HEK293 (cell line): ENCODE measurements at regions not wholly inside any gene's neighbourhood (a gene's known extent, or its start where the extent isn't known, plus 50 kb on each side); places are given as distances from the start of the nearest gene placed in this dataset.

Source experiments
- CTCF ChIA-PET: fragments of 350-600 bp; formaldehyde crosslinking; extraction: SDS; loops from one replicate; lab custom pipeline; 2021; ENCODE audit warnings: antibody characterized with exemption; lab: Yijun Ruan, JAX
- POLR2A ChIA-PET: fragments of 300-600 bp; formaldehyde crosslinking; extraction: SDS; loops from one replicate; lab custom pipeline; 2020; ENCODE audit warnings: antibody characterized with exemption, inconsistent platforms; lab: Yijun Ruan, JAX
- H3K27ac ChIP-seq: fragments of 200-500 bp; sonication (Bioruptor generic); 2 replicates; pipeline ENCODE4 v1.5.1; 2014; ENCODE audit warnings: low read depth, low read length, control low read depth, inconsistent platforms; ENCODE audit errors: extremely low read depth
- H3K36me3 ChIP-seq, 2 experiments: fragments of 200-500 bp in 1 of 2; sonication (Bioruptor generic) in 1 of 2; 1 replicate in 1 of 2; 2 replicates in 1 of 2; pipeline ENCODE4 v1.5.1; 2014 to 2017; ENCODE audit warnings: inconsistent platforms in 2 of 2, low read length in 2 of 2; ENCODE audit not compliant: control insufficient read depth in 2 of 2, insufficient read depth in 1 of 2
- H3K4me1 ChIP-seq: fragments of 200-500 bp; sonication (Bioruptor generic); 2 replicates; pipeline ENCODE4 v1.5.1; 2014; ENCODE audit warnings: mild to moderate bottlenecking, low read length, inconsistent platforms; ENCODE audit not compliant: control insufficient read depth, insufficient read depth
- H3K4me3 ChIP-seq: 2 replicates; pipeline ENCODE4 v1.5.1; 2011; ENCODE audit warnings: low read depth, mild to moderate bottlenecking, control low read depth, low read length, moderate library complexity
- H3K9me3 ChIP-seq: fragments of 200-500 bp; sonication (Bioruptor generic); 2 replicates; pipeline ENCODE4 v1.5.1; 2014; ENCODE audit warnings: low read depth, low read length, inconsistent platforms; ENCODE audit not compliant: control insufficient read depth, insufficient read depth
- GLI4 ChIP-seq: fragments of 450-650 bp; formaldehyde crosslinking; IDR thresholded peaks from 2 replicates; pipeline ENCODE4 v1.5.1; 2016; ENCODE audit warnings: missing biosample characterization, missing genetic modification characterization
- HOXD13 ChIP-seq: sonication (generic); formaldehyde crosslinking; IDR thresholded peaks from 2 replicates; pipeline ENCODE4 v1.8.0; 2022; ENCODE audit warnings: missing genetic modification reagents, borderline replicate concordance
- KLF8 ChIP-seq: fragments of 450-650 bp; formaldehyde crosslinking; IDR thresholded peaks from 2 replicates; pipeline ENCODE4 v1.5.1; 2016; ENCODE audit warnings: missing biosample characterization, missing genetic modification characterization
- OVOL3 ChIP-seq: fragments of 450-650 bp; formaldehyde crosslinking; IDR thresholded peaks from 2 replicates; pipeline ENCODE4 v1.5.1; 2016; ENCODE audit warnings: missing biosample characterization, missing genetic modification characterization
- RBAK ChIP-seq: fragments of 450-650 bp; formaldehyde crosslinking; IDR thresholded peaks from 2 replicates; pipeline ENCODE4 v1.5.1; 2016; ENCODE audit warnings: missing biosample characterization, missing genetic modification characterization
- TCF7L2 ChIP-seq: IDR thresholded peaks from 2 replicates; pipeline ENCODE4 v1.6.1; 2011; ENCODE audit warnings: low read depth, mild to moderate bottlenecking, inconsistent platforms, low read length, moderate library complexity, borderline replicate concordance
- ZFP41 ChIP-seq: fragments of 450-650 bp; formaldehyde crosslinking; IDR thresholded peaks from 2 replicates; pipeline ENCODE4 v1.5.1; 2016; ENCODE audit warnings: missing biosample characterization, missing genetic modification characterization, borderline replicate concordance
- ZNF37A ChIP-seq: fragments of 450-650 bp; IDR thresholded peaks from 2 replicates; pipeline ENCODE4 v1.5.1; 2018; ENCODE audit warnings: missing biosample characterization, missing genetic modification characterization
- ZNF404 ChIP-seq: fragments of 450-650 bp; formaldehyde crosslinking; IDR thresholded peaks from 2 replicates; pipeline ENCODE4 v1.5.1; 2017; ENCODE audit warnings: missing biosample characterization, missing genetic modification characterization
- ZNF423 ChIP-seq: fragments of 450-650 bp; formaldehyde crosslinking; IDR thresholded peaks from 2 replicates; pipeline ENCODE4 v1.5.1; 2016; ENCODE audit warnings: missing biosample characterization, missing genetic modification characterization
- ZNF529 ChIP-seq: fragments of 450-650 bp; formaldehyde crosslinking; IDR thresholded peaks from 2 replicates; pipeline ENCODE4 v1.5.1; 2017; ENCODE audit warnings: missing genetic modification characterization, missing biosample characterization; ENCODE audit not compliant: insufficient replicate concordance
- ZNF660 ChIP-seq: fragments of 450-650 bp; IDR thresholded peaks from 2 replicates; pipeline ENCODE4 v1.5.1; 2018; ENCODE audit warnings: missing biosample characterization, mild to moderate bottlenecking, missing genetic modification characterization
- ZNF776 ChIP-seq: fragments of 450-650 bp; formaldehyde crosslinking; IDR thresholded peaks from 2 replicates; pipeline ENCODE4 v1.5.0; 2017; ENCODE audit warnings: missing biosample characterization, missing genetic modification characterization, borderline replicate concordance
- ZNF830 ChIP-seq: fragments of 450-650 bp; IDR thresholded peaks from 2 replicates; pipeline ENCODE4 v1.5.0; 2018; ENCODE audit warnings: missing biosample characterization, missing genetic modification characterization, low read depth, mild to moderate bottlenecking, moderate library complexity
- ZNF837 ChIP-seq: fragments of 450-650 bp; formaldehyde crosslinking; IDR thresholded peaks from 2 replicates; pipeline ENCODE4 v1.5.1; 2016; ENCODE audit warnings: missing biosample characterization, missing genetic modification characterization
- TF ChIP-seq, protein P1 (sequence below): sonication (generic); formaldehyde crosslinking; IDR thresholded peaks from 2 replicates; pipeline ENCODE4 v1.8.1; 2022; ENCODE audit warnings: mild to moderate bottlenecking, moderate library complexity, missing genetic modification reagents
- TF ChIP-seq, protein P2 (sequence below): fragments of 450-650 bp; formaldehyde crosslinking; IDR thresholded peaks from 2 replicates; pipeline ENCODE4 v1.5.1; 2016; ENCODE audit warnings: missing biosample characterization, missing genetic modification characterization
- TF ChIP-seq, protein P3 (sequence below): fragments of 450-650 bp; formaldehyde crosslinking; IDR thresholded peaks from 2 replicates; pipeline ENCODE4; 2016; ENCODE audit warnings: missing biosample characterization, missing genetic modification characterization
- TF ChIP-seq, protein P4 (sequence below): fragments of 450-650 bp; formaldehyde crosslinking; IDR thresholded peaks from 2 replicates; pipeline ENCODE4 v1.5.1; 2016; ENCODE audit warnings: missing biosample characterization, missing genetic modification characterization
- TF ChIP-seq, protein P5 (sequence below): fragments of 450-650 bp; formaldehyde crosslinking; IDR thresholded peaks from 2 replicates; pipeline ENCODE4 v1.5.1; 2017; ENCODE audit warnings: missing biosample characterization, missing genetic modification characterization
- TF ChIP-seq, protein P6 (sequence below): fragments of 450-650 bp; formaldehyde crosslinking; IDR thresholded peaks from 2 replicates; pipeline ENCODE4 v1.5.1; 2016; ENCODE audit warnings: missing biosample characterization, missing genetic modification characterization, low read depth
- TF ChIP-seq, protein P7 (sequence below): fragments of 450-650 bp; formaldehyde crosslinking; IDR thresholded peaks from 2 replicates; pipeline ENCODE4 v1.5.1; 2017; ENCODE audit warnings: missing biosample characterization, mild to moderate bottlenecking, missing genetic modification characterization, moderate library complexity
- TF ChIP-seq, protein P8 (sequence below): fragments of 450-650 bp; formaldehyde crosslinking; IDR thresholded peaks from 2 replicates; pipeline ENCODE4 v1.5.1; 2016; ENCODE audit warnings: missing biosample characterization, missing genetic modification characterization

DNA sequence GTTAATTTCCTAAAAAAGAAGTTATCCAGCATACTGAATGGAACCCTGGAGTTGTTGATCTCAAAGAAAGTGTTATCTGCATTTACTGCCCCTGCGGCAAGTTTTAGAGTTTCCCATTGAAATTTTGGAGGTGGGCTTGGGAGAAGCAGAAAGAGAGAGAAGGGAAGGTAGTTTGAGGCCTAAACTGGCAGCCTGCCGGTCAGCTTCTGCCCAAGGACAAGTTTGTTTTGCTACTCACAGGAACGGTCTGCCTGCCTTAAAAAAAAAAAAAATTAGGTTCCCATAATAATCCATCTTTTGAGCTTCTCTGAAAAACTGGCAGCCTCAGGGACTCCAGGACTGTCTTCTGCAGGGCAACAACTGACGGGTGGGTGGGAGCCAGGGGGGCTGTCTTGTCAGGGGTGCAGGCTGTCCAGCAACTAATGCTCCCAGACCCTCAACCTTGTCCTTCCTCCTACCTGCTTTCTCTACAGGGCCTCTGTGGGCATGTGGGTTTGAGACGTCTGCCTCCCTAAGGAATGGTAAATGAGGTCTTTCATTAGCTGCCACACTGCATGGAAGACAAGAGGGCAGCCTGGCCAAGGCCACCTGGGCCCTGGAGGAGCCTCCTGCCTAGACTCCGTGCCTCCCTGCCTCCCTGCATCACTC, 176.1 kb upstream of the KCNG1 start:
- CTCF ChIA-PET, result interaction anchor here (0.6 to 0.7 kb wide), 2 partner anchors 8 to 110 kb away, joined by 3 read pairs; no protein-coding TSS in a partner anchor

DNA sequence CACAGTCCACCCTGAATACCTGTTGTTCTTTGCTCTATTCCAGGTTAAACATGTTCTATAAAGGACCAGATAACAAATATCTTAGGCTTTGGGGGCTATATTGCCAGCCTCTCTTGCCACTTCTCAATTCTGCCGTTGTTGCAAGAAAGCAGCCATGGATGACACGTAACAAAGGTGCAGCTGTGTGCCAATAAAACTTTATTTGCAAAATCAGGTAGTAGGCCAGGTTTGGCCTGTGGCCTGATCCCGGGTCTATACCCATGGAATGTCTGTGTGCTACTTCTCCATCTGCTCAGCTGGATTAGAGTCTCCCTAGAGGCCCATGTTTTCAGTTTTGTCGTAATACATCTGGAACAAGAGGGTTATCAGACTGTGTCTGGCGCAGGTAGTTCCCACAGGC, 175.3 kb upstream of the KCNG1 start:
- no peaks in the 10 kb centered on the region for H3K36me3 ChIP-seq
- no peaks in the 10 kb centered on the region for H3K4me1 ChIP-seq
- H3K27ac ChIP-seq, result no peak overlapping the region
- CTCF ChIA-PET, result interaction anchor here (0.7 kb wide), 1 partner anchor 9 kb away, joined by 3 read pairs; no protein-coding TSS in a partner anchor
- no peak overlapping the region for H3K4me3 ChIP-seq
- H3K9me3 ChIP-seq, result no peaks in the 10 kb centered on the region
- POLR2A ChIA-PET, result no interaction called here
- TF ChIP-seq, protein P1, sequence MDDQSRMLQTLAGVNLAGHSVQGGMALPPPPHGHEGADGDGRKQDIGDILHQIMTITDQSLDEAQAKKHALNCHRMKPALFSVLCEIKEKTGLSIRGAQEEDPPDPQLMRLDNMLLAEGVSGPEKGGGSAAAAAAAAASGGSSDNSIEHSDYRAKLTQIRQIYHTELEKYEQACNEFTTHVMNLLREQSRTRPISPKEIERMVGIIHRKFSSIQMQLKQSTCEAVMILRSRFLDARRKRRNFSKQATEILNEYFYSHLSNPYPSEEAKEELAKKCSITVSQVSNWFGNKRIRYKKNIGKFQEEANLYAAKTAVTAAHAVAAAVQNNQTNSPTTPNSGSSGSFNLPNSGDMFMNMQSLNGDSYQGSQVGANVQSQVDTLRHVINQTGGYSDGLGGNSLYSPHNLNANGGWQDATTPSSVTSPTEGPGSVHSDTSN (CRISPR knock-in tag), result no peak
- TF ChIP-seq RBAK (tag by site-specific recombination) (no peak), ZNF837 (tag by site-specific recombination) (no peak), TCF7L2 (no peak), ZNF37A (tag by site-specific recombination) (no peak)
- TF ChIP-seq, protein P2, sequence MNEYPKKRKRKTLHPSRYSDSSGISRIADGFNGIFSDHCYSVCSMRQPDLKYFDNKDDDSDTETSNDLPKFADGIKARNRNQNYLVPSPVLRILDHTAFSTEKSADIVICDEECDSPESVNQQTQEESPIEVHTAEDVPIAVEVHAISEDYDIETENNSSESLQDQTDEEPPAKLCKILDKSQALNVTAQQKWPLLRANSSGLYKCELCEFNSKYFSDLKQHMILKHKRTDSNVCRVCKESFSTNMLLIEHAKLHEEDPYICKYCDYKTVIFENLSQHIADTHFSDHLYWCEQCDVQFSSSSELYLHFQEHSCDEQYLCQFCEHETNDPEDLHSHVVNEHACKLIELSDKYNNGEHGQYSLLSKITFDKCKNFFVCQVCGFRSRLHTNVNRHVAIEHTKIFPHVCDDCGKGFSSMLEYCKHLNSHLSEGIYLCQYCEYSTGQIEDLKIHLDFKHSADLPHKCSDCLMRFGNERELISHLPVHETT, result no peak
- TF ChIP-seq, protein P3, sequence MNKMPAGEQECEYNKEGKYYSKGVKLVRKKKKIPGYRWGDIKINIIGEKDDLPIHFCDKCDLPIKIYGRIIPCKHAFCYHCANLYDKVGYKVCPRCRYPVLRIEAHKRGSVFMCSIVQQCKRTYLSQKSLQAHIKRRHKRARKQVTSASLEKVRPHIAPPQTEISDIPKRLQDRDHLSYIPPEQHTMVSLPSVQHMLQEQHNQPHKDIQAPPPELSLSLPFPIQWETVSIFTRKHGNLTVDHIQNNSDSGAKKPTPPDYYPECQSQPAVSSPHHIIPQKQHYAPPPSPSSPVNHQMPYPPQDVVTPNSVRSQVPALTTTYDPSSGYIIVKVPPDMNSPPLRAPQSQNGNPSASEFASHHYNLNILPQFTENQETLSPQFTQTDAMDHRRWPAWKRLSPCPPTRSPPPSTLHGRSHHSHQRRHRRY, result no peak
- TF ChIP-seq, protein P4, sequence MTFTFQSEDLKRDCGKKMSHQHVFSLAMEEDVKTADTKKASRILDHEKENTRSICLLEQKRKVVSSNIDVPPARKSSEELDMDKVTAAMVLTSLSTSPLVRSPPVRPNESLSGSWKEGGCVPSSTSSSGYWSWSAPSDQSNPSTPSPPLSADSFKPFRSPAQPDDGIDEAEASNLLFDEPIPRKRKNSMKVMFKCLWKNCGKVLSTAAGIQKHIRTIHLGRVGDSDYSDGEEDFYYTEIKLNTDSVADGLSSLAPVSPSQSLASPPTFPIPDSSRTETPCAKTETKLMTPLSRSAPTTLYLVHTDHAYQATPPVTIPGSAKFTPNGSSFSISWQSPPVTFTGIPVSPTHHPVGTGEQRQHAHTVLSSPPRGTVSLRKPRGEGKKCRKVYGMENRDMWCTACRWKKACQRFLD (tag by site-specific recombination), result no peak

More for the DNA sequence above, 176.1 kb upstream of the KCNG1 start:
- Histone ChIP-seq H3K4me1 (no peaks in the 10 kb centered on the region), H3K9me3 (no peaks in the 10 kb centered on the region), H3K4me3 (no peak overlapping the region), H3K27ac (no peak overlapping the region), H3K36me3 (no peaks in the 10 kb centered on the region)
- POLR2A ChIA-PET, result interaction anchor here (0.6 kb wide), 1 partner anchor 1012 kb away, joined by 14 read pairs; no protein-coding TSS in a partner anchor
- TF ChIP-seq, protein P5, sequence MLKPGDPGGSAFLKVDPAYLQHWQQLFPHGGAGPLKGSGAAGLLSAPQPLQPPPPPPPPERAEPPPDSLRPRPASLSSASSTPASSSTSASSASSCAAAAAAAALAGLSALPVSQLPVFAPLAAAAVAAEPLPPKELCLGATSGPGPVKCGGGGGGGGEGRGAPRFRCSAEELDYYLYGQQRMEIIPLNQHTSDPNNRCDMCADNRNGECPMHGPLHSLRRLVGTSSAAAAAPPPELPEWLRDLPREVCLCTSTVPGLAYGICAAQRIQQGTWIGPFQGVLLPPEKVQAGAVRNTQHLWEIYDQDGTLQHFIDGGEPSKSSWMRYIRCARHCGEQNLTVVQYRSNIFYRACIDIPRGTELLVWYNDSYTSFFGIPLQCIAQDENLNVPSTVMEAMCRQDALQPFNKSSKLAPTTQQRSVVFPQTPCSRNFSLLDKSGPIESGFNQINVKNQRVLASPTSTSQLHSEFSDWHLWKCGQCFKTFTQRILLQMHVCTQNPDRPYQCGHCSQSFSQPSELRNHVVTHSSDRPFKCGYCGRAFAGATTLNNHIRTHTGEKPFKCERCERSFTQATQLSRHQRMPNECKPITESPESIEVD (tag by site-specific recombination), result no peak
- TF ChIP-seq GLI4 (tag by site-specific recombination), result no peak
- no peak for TF ChIP-seq ZNF776 (tag by site-specific recombination)
- TF ChIP-seq HOXD13 (CRISPR knock-in tag), result no peak
- TF ChIP-seq, protein P4 (tag by site-specific recombination), result no peak
- TF ChIP-seq, protein P6, sequence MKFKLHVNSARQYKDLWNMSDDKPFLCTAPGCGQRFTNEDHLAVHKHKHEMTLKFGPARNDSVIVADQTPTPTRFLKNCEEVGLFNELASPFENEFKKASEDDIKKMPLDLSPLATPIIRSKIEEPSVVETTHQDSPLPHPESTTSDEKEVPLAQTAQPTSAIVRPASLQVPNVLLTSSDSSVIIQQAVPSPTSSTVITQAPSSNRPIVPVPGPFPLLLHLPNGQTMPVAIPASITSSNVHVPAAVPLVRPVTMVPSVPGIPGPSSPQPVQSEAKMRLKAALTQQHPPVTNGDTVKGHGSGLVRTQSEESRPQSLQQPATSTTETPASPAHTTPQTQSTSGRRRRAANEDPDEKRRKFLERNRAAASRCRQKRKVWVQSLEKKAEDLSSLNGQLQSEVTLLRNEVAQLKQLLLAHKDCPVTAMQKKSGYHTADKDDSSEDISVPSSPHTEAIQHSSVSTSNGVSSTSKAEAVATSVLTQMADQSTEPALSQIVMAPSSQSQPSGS (tag by site-specific recombination), result no peak
- TF ChIP-seq KLF8 (tag by site-specific recombination), result no peak
- no peak for TF ChIP-seq ZNF660 (tag by site-specific recombination)
- no peak for TF ChIP-seq ZNF423 (tag by site-specific recombination)
- TF ChIP-seq ZNF830 (tag by site-specific recombination), result no peak
- TF ChIP-seq, protein P7, sequence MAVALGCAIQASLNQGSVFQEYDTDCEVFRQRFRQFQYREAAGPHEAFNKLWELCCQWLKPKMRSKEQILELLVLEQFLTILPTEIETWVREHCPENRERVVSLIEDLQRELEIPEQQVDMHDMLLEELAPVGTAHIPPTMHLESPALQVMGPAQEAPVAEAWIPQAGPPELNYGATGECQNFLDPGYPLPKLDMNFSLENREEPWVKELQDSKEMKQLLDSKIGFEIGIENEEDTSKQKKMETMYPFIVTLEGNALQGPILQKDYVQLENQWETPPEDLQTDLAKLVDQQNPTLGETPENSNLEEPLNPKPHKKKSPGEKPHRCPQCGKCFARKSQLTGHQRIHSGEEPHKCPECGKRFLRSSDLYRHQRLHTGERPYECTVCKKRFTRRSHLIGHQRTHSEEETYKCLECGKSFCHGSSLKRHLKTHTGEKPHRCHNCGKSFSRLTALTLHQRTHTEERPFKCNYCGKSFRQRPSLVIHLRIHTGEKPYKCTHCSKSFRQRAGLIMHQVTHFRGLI (tag by site-specific recombination), result no peak
- TF ChIP-seq, protein P8, sequence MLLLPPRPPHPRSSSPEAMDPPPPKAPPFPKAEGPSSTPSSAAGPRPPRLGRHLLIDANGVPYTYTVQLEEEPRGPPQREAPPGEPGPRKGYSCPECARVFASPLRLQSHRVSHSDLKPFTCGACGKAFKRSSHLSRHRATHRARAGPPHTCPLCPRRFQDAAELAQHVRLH (tag by site-specific recombination), result no peak
- TF ChIP-seq OVOL3 (tag by site-specific recombination), result no peak
- no peak for TF ChIP-seq ZNF529 (tag by site-specific recombination)
- no peak for TF ChIP-seq ZFP41 (tag by site-specific recombination)
- TF ChIP-seq ZNF404 (tag by site-specific recombination), result no peak
